Smooth muscle cell of the brain vasculature (primary cell): ENCODE measurements at regions not wholly inside any gene's neighbourhood (a gene's known extent, or its start where the extent isn't known, plus 50 kb on each side); places are given as distances from the start of the nearest gene placed in this dataset.
A peak's percentile ranks its signal among the peaks of the same experiment; 100 is the strongest.
"Not testable (repeated sequence)": the region's sequence is repeated elsewhere in the genome, so short reads cannot be mapped to it uniquely, and the experiment has no call there.

Experiments
- DNase-seq: peaks from one replicate; pipeline ENCODE4 v3.0.0-alpha.2; 2012; ENCODE audit warnings: low read depth, low spot score

DNA sequence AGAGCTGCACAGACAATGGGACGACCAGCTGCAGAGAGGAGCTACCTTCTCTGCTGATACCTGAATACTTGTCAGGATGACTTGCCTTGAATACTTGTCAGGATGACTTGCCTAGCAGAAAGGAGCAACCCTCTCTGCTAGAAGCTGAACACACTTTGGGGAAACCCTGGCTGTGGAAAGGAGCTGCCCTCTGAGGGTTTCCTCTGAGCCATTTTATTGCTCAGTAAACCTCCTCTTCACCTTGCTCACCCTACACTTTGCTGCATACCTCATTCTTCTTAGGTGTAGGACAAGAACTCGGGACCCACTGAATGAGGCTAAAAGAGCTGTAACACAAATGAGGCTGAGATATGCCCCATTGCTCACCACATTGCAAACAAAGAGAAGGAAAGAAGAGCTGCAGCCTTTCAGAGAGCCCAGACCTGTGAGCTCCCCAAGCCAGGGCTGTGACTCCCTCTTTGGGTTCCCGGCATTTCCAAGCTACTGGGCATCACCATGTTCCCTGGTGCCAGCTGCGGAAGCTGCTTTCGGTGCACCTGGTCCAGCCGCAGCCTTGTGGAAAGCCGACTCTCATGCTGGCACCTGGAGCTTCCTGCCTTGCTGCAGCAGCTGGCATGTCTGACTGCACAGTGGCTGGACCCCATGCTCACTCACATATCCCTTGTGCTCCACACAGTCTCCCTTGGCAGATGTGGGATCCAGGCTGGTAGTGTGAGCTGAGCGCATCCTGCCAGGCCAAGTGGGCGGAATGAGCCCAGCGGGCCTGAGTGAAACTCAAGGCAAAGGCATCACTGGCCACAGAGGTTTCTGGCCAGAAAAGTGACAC is 106.7 kb upstream of the AHI1 start:
- DNase-seq: no peak

DNA sequence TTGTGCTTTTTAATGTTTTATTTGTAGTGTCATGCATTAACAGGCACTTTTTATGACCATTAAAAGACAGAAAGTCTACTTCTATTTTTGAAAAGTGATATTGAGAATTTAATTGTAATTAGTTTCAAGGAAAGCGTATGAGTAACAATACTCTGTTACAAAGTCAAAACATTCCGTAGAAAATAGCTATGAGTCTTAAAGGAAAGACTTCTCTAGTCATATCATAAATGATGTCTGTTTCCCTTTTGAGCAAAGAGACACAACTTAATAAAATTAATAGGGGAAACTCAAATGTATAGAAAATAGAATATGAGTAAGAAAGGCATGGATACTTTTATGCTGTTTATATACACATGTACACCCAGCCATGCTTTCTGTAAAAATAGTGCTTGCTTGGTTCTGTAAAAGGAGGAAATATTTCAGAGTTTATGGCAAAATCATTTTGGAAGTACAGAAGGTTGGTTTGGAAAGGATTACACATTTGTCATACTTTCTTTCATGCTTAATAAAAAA is 107.8 kb upstream of the AHI1 start:
- DNase-seq: no peak

DNA sequence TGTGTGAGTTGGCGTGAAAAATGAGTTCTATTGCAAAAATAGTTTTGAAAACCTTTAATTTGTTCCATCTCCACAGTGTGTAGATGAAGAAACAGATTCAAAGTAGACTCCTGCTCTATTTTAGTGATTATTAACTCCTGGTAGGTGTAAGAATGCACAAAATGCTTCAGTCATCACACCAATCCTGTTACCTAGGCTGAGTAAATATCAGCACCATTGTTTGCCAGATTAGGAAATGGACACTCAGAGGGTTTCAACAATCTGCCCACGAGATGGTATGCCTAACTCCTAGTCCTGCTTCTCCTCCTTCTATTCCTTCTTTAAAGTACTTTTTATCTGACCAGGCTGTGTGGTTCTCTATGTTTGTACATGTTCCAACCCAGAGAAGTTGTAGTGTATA is 108.9 kb upstream of the AHI1 start:
- DNase-seq: no peak

DNA sequence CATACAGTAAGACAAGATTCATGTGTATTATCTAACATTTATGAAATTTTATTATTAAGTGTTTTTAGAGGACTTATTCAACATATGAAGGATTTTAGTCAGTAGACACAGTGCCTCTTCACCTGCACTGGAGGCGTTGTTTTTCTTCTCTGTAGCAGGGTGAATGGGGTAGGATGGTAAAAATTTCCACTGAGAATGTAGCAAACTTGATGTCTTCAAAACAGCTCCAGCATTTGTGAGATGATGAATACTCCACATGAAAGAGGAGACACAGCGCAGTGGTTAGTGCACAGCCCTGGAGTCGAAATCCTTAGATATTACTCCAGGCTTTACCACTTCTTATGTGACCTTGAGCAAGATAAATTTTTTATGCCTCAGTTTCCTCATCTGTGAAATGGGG is 110.5 kb upstream of the AHI1 start:
- DNase-seq: no peak

DNA sequence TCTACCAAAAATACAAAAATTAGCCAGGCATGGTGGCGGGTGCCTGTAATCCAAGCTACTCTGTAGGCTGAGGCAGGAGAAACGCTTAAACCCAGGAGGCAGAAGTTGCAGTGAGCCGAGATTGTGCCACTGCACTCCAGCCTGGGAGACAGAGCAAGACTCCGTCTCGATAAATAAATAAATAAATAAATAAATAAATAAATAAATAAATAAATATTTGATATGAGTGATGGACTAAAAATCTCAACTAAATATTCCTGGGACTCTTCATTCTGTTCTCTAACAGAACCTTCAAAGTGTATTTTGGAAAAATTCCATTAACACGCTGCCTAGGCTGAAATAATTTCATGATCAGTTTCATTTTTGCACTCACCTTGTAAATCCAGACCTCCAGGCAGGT is 112.7 kb upstream of the AHI1 start:
- DNase-seq: not testable (repeated sequence)

DNA sequence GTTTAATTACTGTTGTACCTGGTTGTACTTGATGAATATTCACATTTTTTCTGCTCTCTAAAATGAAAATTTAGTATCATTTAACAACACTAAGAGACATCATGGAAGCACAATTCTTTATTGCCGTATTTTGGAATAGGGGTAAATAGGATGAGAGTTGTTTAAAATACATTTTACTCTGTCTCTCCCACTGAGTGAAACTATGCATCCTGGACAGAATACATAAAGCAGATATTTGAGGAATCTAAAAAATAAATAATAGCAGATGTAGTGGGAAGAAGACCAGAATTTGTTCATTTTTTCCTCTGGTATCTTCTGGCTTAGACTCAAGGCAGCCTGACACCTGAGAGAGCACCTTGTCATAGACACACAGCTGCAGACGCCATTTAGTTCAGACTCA is 119.1 kb upstream of the AHI1 start:
- no peak for DNase-seq

DNA sequence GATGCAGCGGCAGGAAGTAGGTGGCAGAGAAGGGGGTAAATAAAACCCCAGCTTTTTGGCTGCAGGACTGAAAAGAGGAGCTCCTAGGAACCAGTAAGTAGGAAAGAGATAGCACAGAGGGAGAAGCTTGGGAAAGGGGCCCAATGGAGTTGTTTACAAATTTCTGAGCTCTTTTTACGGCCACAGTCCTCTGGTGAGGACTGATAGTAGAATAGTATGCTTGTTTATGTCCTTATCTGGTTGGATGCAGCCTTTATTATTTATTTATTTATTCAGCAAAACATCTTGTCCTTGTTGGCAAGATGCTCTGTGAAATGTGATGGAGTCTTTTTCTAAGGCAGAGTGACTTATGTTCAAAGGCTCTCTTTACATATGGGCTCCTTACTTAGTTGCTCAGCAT is 119.7 kb upstream of the AHI1 start:
- no peak for DNase-seq

DNA sequence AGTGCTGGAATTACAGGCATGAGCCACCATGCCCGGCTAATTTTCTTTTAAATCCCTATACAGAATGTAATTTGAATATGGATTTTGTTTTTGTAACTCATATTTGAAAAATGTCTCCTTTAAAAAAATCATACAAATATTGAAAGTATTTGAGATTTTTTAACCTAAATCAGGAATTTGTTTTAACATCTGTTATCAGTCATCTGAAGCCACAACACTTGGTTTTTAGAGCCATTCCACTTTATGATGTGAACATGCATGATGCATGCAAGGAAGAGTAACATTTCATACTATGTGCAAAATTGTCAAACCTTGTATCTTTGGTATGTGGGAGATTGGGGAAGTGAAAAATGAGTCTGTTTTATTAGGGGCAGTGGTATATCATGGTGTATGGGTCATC is 124.5 kb upstream of the AHI1 start:
- DNase-seq: no peak

DNA sequence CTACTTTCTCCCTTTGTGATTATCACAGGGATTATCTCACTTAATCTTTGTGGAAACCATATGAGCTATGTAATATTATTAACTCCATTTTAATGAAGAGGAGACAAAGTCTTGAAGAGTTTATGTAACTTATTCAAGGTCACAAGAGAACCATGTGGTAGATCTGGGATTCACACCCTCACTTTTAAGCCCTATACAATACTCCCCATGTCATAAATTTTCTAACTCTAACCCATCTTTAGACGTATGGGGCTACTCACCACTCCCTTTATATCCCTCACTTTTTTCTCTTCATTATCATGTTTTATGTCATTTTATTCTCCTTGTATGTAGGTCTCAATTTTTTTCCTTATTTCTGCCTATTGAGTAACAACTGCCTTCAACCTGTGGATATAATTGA is 126.4 kb upstream of the AHI1 start:
- no peak for DNase-seq

DNA sequence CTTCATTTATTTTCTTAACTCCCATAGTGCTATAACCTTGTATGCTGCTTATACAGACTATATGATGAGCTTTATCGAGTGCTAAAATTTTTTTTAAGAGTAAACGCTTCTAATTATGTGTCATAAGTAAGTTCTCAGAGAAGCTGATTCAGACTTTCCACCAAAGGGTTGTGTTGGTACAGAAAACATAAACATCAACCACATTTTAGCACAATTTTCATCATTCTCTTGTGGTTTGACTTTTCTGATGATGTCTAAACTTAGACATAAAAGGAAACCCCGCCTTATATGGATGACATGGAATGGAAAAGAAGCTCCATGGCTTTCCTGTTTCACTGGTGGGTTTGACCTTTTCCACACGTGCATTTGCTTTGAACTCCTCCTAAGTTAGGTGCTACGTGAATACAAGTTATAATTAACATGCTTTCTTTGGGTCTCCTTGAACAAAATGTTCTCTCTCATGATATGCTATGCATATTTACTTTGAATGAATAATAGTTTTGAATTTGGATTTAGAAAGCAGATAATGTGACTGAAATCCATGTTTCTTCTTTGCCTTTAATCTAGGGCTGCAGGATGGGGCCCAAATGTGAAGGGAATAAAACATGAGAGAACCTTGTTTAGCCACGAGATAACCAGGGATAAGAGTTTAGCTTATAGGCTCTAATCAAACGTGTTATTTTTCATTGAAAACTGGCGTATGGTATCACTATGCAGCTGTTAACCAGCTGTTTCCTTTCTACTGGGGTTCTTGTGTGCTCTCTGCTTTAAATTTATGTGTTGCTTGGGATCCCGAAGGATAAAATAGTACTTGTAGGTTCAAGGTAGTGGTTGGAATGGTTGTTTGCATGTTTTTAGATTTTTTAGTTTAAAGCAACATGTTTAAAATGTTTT is 127.1 kb upstream of the AHI1 start:
- no peak for DNase-seq

DNA sequence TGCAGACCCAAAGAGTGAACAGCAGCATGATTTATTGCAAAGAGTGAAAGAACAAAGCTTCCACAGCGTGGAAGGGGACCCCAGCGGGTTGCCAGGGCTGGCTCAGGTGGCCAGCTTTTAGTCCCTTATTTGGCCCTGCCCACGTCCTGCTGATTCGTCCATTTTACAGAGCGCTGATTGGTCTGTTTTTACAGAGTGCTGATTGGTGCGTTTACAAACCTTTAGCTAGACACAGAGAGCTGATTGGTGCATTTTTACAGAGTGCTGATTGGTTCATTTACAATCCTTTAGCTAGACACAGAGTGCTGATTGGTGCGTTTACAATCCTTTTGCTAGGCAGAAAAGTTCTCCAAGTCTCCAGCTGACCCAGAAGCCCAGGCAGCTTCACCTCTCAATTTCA is 128.5 kb upstream of the AHI1 start:
- not testable (repeated sequence) for DNase-seq

DNA sequence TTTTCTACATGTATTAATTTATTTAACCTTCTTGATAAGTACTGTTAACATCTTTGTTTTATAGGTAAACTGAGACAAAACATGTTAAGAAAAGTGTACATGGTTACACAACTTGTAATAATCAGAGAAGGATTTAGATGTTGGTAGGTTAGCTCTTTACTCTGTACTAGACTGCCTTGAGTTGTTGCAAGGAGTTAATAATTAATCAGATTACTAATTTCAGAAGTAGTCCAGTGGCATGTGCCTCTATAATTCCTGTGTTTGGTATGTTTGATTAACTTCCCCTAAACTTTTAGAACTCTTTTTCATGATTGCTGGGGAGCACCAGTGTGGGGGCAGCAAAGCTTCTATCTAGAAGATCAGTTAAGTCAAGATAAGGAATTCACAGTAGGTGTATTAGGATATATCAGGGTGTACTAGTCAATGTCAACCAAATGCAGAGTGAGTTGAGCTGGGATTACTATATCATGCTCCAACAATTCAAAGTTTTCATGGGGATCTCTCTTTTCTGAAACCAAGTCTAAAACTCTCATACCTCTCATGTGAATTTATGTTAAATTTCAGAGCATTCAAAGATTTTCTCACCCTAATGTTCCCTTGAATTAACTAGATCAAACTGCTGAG is 129.7 kb upstream of the AHI1 start:
- no peak for DNase-seq

DNA sequence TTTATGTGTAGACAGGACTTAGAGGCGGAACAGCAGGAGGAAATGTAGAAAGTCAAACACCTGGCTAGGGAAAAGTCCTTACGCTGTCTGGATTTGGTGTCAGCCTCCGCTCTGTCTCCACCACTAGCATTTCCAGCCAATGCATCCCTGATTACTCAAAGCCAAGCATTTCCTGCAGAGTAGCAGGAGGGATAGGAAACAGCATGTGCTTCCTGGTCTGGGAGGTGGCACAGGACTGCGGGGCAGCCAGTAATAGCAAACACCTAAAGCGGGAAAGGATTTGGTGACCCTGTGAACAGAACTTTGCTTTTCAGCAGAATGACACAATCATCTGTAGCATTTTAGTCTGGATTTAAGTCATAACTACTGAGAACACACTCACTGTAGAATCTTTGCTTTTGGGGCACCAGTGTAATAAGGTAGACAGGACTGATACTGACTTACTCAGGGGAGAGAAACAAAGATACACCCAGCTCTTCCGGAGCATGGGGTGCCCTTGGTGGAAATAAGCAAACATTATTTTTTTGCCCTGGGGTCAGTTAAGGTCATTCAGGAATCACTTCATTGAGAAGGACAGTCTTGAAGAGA is 133.3 kb upstream of the AHI1 start:
- DNase-seq: peak; percentile 6

DNA sequence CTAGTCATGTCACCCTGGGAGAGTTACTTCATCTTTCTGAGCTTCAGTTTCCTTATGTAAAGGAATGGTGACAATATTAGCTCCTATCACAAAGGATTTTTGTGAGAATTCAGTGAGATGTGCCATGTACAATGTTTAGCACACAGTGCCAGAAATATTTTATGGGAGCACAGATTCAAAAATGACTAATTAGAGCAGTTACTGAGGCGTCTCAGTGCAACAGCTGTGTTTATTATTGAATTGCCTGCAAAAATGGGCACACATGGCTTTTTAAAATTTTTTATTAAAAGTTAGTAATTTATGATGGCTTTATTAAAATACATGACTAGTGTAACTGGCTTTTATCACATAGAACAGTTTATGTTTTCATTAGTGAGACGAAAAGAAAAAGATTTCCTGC is 134.3 kb upstream of the AHI1 start:
- DNase-seq: no peak

DNA sequence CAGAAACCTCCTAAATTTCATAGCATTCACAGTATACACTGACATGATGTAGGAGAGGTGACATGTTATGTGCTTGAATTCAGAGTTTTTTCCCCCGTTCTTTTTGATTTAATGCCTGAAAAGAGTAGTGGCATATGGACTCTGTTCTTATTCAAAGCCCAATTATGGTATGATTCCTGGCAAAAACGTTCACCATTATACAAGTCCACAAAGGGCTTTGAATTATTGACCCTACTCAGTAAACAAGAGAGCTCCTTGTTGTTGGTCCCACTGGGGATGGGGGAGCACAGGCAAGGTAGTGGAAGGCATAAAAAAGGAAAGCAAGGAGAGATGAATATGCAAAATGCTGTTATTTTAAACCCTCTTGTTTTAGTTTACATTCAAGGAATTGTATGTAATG is 136.0 kb upstream of the AHI1 start:
- no peak for DNase-seq

DNA sequence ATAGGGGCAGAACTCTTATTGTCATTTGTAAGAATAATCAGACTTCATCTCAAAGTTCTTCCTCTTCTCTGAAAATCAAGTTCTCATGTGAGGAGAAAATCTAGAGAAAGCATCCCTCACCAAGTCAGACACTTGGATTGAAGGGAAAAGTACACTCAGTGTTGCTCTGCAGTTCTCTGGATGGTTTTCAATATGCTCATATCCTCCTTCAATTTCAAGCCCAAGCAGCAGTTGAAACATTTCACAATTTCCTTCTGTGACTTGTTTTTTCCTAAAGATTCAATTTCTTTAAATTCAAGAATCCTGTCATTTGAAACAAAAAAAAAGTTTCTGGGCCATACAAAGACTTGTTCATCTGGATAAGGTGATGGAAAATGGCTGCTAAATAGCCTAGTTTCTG is 140.2 kb upstream of the AHI1 start:
- no peak for DNase-seq

DNA sequence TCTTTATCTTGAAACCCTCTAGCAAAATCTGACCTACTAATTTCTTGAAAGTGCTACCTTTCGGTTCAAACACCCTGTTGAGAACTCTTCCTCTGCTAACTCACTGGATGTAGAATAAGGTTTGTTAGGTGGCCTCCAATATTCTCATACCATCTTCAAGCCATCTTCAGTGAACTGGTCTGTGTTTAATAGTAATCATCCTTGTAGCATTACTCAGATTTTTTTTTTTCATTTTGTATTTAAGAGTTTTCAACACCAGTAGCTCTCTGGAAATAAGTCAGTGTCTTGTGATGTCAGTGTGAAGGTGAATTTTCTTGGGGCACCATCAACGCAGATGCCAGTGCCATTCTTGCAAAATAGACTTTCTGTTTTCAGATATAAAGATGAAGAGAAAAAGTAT is 140.6 kb upstream of the AHI1 start:
- no peak for DNase-seq

DNA sequence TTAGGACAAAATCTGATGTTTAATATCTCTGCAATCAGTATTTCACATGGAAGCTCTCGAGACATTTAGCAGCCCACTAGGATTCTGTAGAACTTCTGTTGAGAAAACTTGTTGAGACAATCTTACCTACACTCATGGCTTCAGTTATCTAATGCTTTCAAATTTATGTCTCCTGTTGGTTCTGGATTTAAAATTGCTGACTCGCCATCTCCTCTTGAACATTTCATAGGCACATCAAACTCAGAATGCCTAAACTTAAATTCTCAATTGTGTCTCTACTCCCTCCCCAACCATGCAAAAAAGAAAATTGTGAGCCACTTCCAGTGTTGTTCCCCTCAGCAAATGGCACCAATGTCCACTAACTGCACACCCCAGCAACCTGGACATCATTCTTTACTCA is 142.5 kb upstream of the AHI1 start:
- DNase-seq: no peak

DNA sequence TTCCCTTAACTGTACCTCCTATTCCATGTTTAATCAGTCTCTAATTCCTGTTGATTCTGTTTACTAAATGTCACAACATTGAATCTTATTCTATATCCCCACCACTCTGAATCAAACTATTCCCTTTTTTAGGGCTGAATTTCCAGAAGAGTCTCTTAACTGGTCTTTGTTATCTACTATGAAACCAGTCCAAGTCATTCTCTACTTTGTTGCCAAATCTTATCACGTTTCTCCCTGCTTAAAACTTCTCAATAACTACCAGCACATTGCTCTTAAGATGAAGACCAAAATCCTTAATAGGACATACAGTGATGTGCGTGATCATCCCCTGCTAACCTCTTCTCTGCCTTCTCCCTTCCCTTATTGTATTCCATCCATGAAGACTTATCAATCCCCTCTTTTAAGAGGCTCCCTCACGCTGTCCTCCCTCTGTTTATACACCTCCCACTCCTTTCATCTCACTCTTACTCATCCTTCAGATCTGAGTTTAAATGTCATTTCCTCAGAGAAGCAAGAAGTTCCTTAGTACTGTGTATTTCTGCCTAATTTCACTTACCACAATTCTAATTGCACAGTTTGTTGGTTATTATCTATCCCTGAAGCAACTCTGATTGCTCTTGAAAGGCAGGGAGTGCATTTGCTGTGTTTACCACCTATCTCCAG is 143.0 kb upstream of the AHI1 start:
- no peak for DNase-seq

DNA sequence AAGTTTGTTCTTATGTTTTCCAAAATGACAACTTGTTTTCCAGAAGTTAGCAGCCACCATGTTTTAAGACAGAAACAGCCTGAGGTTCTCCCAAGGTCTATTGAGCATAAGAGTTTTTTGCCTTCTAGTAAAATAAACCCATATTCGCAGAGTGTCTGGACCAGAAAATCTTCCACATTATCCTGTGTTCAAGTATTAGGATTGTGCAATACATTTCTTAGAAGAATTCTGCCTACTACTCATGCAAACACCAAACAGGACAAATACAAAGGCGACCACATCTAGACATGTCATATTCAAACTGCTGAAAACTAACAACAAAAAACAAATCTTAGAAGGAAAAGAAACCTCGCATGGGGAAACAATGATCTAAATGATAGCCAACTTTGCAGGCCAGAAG is 145.4 kb upstream of the AHI1 start:
- DNase-seq: no peak

DNA sequence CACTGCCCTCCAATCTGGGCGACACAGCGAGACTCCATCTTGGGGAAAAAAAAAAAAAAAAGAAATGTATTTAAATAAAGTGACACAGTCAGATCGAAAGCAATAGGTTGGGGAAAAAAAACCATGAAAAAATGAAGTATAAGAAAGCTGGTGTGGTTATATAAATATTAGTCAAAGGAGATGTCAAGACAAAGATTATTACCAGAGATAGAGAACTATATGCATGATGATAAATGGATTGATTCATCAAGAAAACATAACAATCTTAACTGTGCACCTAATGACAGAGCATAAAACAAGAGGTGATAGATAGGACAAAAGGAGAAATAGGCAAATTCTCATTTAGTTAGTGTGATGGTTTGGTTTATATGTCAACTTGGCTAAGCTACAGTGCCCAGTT is 146.9 kb upstream of the AHI1 start:
- no peak for DNase-seq
